OCI-M1 (cell line): ENCODE measurements at regions not wholly inside any gene's neighbourhood (a gene's known extent, or its start where the extent isn't known, plus 50 kb on each side); places are given as distances from the start of the nearest gene placed in this dataset.
"Not testable (repeated sequence)": the region's sequence is repeated elsewhere in the genome, so short reads cannot be mapped to it uniquely, and the experiment has no call there.

Experiments used
- DNase-seq: peaks from one replicate; lab custom pipeline; 2025; lab: John Stamatoyannopoulos, UW

DNA sequence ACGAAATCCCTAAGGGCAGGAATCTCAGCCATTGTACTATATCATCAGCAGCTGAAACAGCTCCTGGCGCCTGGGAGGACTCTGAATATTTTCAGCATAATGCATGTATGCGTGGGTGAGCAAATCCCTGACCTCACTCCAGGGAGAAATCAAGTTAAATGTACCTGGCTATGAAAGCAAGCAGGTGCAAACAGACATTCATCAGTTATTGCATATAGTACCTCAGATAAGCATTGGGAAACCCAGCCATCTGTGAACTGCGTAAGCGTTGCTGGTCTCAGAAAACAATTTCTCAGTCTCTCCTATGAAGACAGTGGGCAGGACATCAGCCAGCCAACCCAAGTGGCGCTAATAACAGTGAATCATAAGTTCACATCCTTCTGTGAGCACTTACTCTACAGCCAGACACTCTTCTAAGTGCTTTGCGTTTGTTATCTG lies 622.6 kb downstream of the EPM2A start:
- no peak for DNase-seq

DNA sequence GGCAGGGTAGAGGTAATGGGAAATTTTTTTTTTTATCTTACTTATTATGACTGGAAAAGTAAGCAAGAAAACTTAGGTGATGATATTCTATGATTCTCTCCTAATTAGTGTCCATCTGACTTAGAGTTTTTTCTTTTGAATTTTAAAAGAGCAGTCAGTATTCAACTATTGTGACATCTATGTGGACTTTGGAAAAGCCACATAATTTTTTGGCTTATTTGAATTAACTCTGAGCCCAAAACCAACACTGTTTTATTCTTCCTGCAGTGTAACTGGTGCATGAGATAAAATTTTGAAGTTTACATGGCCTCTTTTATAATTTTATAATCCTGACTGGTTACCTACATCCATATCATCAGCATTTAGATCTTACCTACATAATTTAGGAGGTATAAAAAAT lies 619.7 kb downstream of the EPM2A start:
- DNase-seq = no peak

DNA sequence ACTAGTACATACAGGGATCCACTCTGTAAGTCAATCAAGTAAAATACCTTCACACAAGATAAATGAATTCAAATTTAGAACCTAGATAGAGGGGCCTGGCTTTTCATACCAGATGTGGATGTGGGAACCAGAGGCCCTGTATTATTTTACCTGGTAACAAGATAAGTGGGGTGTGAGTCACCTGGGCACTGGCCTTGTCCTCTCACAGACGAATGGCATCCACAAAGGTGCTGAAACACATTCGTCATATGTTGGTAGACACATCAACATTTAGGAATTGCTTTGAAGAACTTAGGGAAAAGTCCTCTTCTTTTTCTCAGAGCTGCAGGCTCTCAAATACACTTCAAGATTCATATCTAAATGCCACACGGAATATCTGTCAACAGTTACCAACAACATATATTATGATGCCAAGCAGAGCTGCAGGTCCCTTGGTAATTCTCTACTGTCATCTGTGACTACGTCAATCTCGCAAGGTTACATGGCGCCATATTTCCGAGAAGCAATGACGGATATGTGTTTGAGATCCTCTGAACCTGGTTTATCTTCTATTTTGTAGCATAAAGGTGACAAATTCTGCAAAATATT lies 618.6 kb downstream of the EPM2A start:
- no peak for DNase-seq

DNA sequence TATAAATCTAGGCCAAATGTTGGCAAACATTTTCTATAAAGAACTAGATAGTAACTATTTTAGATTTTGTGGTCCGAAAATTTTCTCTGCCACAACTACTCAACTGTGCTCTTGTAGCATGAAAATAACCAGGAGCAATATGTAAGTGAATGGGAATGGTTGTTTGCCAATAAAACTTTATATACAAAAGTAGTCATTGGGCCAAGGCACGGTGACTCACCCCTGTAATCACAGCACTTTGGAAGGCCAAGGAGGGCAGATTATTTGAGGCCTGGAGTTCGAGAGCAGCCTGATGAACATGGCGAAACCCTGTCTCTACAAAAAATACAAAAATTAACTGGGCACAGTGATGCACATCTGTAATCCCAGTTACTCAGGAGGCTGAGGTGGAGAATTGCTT lies 617.1 kb downstream of the EPM2A start:
- no peak for DNase-seq

DNA sequence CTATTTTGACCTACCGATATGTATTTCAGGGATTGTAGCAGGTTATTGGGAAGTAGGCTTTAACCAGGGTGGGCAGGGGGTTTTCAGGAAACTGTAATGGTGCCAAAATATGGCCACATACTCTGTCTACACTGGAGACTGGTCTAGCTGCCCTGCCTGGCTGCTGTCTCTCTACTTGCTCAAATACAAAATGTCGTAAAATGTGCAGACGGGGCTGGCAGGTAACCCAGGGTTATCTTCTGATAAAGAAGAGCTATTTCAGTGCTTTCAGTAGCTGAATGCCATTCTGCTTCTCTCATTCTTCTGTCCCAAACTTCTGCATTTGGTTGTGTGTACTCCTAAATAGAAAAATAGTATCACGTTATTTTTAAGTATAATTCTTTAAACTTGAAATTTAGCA lies 616.2 kb downstream of the EPM2A start:
- no peak for DNase-seq

DNA sequence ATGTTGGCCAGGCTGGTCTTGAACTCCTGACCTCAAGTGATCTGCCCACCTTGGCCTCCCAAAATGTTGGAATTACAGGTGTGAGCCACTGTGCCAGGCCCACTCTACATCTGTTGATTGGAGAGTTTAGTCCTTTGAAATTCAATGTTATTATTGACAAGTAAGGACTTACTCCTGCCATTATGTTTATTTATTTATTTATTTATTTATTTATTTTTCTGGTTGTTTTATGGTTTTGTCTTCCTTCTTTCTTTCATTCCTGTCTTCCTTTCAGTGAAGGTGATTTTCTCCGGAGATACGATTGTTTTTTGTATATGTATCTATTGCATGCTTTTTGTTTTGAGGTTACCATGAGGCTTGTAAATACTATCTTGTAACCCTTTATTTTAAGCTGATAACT lies 602.6 kb downstream of the EPM2A start:
- DNase-seq = no peak

DNA sequence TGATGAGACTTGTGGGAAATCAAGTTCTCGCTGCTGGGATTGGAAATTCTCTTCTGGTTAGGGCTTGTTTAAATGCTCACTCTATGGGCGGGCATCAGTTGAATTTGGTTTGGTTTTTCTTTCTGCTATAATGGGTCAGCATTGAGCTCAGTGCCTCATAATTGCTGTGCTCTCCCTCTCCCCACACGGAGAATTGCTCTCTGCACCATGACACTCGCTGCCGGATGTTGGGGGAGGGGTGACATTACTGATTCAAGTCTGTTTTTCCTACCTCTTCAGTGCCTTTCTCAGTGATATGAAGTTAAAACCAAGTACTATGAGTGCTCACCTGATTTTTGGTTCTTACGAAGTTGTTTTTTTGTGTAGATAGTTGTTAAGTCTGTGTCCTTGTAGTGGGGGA lies 599.6 kb downstream of the EPM2A start:
- DNase-seq = no peak

DNA sequence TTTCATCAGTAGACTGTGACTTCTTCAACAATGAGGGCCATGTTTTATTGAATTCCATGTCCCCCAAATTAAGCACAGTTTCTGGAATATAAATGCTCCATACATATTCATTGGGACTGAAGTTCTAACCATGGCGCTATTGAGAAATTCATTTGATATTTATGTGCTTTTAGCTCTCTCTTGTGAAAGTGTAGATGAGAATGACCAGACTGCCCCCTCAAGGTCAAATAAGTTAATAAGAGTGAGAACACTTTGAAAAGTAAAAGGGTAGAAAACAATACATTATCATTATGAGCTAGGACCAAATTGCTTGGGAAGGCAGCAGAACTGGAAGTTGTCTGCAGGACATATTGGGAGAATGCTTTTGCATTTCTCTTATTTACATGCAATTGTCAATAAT lies 597.9 kb downstream of the EPM2A start:
- DNase-seq = peak; percentile 60

DNA sequence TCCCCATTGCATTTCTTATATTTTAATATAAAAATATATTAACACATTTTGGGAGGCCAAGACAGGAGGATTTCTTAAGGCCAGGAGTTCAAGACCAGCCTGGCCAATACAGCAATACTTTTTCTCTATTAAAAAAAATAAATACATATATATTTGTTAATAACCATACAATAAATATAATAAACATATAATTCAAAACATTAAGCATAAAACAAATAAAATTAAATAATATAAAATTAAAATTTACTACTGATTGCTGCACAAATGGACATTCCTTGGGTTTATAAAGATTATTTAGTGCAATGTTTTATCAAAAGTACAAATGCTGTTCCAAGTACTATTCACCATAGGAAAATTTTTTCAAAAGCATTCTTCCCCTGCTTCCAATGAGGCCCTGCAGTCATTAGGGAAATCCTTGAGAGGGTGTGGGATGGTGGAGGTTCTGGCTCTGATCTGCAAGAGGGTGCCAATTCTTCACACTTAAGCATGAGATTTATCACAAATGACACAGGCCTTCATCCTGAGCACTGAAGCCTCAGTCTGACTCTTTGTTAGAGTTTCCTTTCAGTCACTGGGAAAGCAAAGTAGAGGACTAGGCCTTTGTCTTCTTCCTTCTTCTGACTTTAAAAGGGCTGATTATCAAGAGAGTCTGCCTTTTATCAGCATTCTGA lies 596.7 kb downstream of the EPM2A start:
- DNase-seq = no peak

DNA sequence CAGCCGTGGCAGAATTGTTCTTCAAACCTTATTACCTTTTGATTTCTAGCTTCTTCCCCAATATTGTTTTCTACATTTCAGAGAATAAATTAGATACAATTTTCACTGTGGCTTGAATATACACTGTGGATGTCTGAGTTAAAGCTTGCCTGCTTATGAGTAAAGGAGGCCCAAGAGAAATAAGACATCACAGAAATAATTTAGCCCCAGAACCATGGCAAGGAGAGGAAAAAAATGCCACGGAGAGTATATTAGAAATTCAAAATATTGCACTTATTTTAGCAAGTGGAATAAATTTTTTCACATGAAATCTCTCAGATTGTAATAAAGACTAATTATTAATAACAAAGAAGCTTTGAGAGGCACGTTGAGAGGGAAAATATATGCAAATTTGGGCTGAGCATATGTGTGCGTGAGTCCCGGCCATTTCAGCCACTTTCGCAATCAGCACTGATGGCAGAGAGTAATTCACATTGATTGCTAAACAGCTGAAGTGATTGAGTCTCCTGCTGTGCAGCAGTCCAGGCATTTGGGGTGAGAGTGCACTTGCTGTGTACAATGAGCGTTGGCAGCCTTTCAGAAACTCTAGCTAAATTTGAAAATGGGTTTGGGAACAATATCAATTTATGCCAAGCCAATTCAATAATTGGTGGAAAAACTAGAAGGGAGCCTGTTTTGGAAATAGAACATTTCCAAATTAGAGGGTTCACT lies 596.0 kb downstream of the EPM2A start:
- DNase-seq = no peak

DNA sequence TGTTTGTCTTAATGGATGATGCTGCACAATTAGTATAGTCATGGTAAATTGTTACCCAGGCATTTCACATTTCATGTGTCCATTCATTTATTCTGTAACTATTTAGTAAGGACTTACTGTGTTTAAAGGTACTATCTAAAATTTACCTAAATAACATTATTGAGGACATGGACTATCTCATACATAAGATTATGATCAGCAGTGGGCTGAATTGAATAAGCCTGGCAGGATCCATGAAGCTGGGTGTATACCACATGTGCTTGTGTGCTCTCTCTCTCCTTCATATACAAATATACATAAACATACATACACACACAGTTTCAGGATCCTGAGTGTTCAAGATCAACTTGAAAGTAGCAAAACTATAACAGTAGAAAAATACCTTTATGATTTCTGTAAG lies 595.4 kb downstream of the EPM2A start:
- DNase-seq = no peak

DNA sequence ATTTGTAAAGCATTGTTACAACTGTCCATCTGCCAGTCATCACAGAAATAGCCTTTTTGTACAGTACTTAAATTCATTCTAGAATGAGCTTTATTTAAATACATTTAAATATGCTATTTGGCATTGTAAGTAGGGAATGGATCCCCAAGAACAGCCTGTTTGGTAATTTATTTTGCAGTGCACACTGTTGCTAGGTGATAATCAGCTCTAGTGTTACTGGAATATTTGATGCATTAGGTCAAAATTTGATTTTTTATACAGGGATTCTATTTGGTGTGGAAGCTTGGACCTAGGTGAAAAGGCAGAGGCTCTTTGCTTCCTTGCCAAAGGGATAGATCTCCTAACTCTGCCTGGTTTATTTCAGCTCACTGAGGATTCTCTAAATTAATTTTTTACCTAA lies 593.7 kb downstream of the EPM2A start:
- DNase-seq = no peak

DNA sequence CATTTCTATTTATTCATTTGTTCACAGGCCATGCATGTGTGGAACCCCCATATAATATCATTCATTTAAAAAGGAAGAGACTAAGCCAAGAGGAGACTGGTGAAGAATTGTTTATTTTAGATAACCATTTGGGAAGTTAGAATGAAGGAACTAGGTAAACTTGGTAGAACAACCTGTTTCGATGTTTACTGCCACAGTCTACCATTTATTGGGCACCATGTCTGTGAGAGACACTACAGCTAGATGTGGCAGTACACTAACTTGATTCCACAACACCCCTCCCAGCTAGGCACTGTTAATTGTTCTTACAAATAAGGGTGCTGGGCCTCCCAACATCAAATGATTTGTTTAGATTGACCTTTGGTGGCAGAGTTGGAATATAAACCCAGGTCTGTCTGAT lies 592.4 kb downstream of the EPM2A start:
- DNase-seq = no peak

DNA sequence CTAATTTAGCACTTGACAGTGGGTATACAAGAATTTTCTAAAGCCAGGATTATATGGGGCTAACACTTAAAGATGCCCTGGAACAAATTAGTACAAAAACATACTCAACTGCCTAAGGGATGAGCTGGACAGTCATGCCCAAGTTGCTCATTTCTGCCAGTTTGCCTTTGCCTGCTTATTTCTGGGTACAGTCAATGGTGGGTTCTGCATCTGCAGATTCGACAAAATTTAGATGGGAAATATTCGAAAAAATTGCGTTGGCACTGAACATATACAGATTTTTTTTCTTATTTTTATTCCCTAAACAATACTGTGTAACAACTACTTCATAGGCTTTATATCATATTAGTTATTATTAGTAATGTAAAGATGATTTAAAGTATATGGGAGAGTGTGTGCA lies 591.9 kb downstream of the EPM2A start:
- DNase-seq = no peak

DNA sequence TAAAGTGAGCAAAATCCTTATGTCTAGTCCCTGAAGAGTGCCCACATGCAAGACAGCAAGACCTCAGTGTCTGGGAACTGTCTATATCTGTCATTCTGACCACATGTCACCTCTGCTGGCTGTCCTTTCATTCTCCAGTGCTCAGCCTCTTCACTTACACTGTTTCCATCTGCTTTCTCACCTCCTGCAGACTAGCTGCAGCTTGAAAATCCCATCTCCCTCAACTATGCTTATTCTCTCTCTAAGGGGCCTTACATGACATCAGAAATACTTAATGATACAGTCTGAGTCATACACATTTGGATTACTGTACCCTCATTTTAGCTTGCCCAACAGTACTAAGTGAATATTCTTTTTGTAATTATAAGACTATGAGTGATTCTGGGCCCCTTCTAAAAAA lies 587.8 kb downstream of the EPM2A start:
- DNase-seq = peak; percentile 33

DNA sequence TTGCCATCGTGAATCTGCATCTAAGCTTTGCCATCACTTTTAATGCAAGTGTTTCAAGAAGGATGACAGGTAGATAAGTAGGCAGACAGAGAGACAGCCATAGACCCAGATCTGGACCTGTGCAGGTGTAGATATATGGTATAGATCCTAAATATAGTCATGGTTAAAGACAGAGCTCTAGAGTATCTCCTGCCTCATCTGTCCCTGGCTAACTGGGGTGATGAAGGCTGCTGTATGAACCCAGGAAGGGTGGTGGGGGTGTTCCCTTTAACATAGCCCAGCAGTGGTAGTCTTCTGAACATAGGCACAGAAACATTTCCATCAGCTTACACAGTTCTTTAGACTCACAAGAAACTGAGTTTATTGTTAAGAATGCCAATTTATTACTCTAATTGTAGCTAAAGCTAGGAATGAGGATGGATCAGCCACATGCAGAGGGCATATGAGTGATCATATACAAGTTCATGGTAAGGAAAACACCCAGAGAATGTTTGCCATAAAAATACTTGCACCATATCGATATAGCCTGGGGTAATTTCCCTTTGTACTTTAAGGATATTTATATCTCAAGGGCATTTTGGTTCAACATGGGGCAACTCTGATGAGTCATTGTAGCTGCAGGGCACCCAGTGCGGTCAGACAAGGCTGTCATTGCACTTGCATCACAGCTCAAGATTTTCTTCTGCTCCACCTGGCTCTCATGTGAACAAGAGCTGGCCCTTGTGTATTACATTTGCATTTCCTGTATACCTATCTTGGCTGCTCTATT lies 587.2 kb downstream of the EPM2A start:
- peak; percentile 89 for DNase-seq

DNA sequence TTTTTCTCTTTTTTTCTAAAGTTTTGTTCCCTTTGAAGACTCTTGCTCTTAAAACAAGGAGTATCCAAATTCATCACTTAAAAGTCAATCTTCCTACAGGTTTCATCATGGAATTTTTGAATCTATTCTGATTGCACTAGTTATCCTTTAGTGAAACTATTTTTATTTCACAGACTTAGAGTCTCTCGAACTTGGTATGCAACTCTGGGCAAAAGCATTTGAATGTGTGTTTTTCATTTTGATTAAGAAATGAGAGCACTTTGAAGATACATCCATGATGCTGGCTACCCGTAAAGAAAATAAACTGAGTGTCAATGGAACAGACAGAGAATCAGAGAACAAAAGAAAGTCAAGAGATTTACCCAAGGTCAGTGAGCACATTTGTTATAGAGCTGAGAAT lies 586.5 kb downstream of the EPM2A start:
- DNase-seq = no peak

DNA sequence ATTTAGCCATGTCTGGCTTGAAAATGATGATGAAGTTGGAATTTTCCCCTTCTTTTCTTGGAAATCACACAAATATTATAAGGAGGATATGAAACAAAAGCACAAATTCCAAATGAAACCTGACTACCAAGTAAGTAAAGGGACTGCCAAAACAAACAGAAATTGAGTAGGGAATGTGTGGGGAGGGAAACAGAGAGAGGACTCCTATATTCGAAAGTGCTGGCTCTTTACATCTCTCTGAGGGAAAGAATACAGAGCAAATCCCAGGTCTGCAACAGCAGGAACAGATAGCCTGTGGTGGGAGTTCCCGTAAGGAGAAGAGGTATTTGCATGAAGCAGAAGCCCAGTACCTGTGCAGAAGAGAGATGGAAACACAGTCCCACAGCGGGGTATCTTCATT lies 583.7 kb downstream of the EPM2A start:
- no peak for DNase-seq

DNA sequence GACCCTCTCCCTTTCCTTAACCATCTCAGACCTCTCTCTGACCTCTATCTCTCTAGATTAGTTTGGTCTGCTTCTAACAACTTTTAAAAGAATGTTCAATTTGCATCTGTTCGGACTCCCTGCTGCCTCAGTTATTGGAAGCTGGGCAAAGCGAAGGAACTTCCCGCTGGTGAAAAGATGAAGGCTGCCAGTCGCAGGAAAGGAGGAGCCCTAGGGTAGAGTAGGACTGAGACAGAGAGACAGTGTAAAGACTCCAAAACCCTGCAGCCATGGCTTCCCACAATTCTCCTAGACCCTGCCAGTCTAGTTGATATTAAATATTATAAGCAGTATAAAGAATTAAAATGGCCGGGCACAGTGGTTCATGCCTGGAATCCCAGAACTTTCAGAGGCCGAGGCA lies 581.8 kb downstream of the EPM2A start:
- no peak for DNase-seq

DNA sequence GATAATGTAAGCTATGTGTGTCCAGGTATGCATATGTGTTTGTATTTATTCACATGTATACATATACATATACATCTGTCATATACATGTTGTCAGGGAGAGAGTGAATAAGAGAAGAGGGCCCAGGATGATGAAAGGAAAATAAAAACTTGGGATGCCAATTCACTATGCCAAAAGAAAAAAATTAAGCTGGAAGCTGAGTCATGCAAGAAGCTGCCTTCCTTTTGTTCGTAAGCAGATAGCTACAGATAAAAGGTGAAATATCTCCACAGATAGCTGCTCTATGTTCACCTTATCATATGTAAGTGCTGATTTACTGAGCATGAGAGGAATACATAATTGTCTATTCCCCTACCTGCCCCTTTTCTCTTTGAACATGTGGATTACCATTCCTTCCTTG lies 579.9 kb downstream of the EPM2A start:
- no peak for DNase-seq

DNA sequence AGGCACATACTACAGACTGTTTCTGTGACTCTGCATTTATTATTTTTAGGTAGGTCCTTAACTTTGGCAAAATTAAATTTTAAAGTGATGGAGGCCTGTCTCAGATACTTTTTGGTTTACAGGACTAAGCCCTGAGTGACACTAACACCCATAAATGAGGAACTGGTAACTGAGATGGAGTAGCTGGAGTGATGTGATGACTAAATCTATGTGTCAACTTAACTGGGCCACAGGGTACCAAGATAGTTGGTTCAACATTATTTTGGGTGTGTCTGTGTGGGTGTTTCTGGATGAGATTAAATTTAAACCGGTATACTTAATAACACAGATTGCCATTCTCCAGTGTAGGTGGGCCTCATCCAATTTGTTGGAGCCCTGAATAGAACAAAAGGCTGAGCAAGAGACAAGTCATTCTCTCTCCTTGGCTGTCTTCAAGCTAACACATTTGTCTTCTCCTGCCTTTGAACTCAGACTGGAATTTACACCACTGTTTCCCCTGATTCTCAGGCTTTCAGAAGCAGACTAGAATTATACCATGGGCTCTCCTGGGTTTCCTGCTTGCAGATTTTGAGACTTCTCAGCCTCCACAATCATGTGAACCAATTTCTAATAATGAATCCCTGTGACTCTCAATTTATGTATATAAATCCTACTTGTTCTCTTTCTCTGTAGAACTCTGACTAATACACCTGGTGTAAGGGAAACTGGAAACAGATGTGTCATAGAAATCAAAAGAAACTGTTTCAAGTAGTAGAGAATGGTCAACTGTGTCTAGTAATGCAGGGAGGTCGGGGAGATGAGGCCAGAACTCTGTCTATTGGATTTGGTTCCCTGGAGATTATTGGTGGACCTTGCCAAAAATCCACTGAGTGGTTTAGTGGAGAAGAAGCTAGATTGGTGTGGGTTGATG lies 579.2 kb downstream of the EPM2A start:
- no peak for DNase-seq

DNA sequence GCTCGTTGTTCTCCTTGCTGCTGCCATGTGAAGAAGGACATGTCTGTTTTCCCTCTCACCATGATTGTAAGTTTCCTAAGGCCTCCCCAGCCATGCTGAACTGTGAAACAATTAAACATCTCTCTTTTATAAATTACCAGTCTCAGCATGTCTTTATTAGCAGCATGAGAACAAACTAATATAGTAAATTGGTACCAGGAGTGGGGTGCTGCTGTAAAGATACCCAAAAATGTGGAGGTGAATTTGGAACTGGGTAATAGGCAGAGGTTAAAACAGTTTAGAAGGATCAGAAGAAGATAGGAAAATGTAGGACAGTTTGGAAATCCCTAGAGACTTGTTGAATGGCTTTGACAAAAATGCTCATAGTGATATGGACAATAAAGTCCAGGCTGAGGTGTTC lies 576.7 kb downstream of the EPM2A start:
- DNase-seq = not testable (repeated sequence)
